HepG2 (cell line): ENCODE measurements at regions not wholly inside any gene's neighbourhood (a gene's known extent, or its start where the extent isn't known, plus 50 kb on each side); places are given as distances from the start of the nearest gene placed in this dataset.

ENCODE experiments used
- ARID3A ChIP-seq: IDR thresholded peaks from 2 replicates; pipeline ENCODE4 v1.6.1; 2012; ENCODE audit warnings: low read depth, low read length, improper control_type of control experiment
- FOSL2 ChIP-seq: sonication (generic); formaldehyde crosslinking; IDR thresholded peaks from 2 replicates; pipeline ENCODE4 v1.4.0; 2020; ENCODE audit warnings: missing genetic modification reagents
- IRF1 ChIP-seq: sonication (generic); formaldehyde crosslinking; IDR thresholded peaks from 2 replicates; pipeline ENCODE4 v1.4.0; 2020; ENCODE audit warnings: low read depth, mild to moderate bottlenecking, missing genetic modification reagents
- POLR2A ChIP-seq, 2 experiments: IDR thresholded peaks; 2 replicates each; pipeline ENCODE4 v1.6.1; 2011; ENCODE audit warnings: low read depth in 2 of 2, low read length in 2 of 2, mild to moderate bottlenecking in 1 of 2, moderate library complexity in 1 of 2; ENCODE audit not compliant: insufficient read depth in 1 of 2
- POLR2AphosphoS5 ChIP-seq: IDR thresholded peaks from 2 replicates; pipeline ENCODE4 v1.6.1; 2012; ENCODE audit warnings: low read depth, low read length
- SP2 ChIP-seq: sonication (generic); formaldehyde crosslinking; IDR thresholded peaks from 2 replicates; pipeline ENCODE4 v1.5.1; 2020; ENCODE audit warnings: mild to moderate bottlenecking, missing genetic modification reagents
- STAT5B ChIP-seq: sonication (generic); formaldehyde crosslinking; IDR thresholded peaks from 2 replicates; pipeline ENCODE4 v1.4.0; 2020; ENCODE audit warnings: missing genetic modification reagents
- ZNF136 ChIP-seq: sonication (generic); formaldehyde crosslinking; IDR thresholded peaks from 2 replicates; pipeline ENCODE4 v1.8.1; 2022; ENCODE audit warnings: low read depth, mild to moderate bottlenecking, moderate library complexity, missing genetic modification reagents
- ZNF800 ChIP-seq: sonication (generic); formaldehyde crosslinking; IDR thresholded peaks from 2 replicates; pipeline ENCODE4 v1.4.0; 2020; ENCODE audit warnings: missing genetic modification reagents

GRCh38 chr1:232306269-232306961 is 323.5 kb downstream of the SIPA1L2 start:
- TF ChIP-seq ZNF800 (no peak), ZNF136 (CRISPR knock-in tag) (no peak), ARID3A (no peak), FOSL2 (CRISPR knock-in tag) (no peak), IRF1 (no peak), POLR2A (IDR thresholded peaks at IDR 0.05; ENCODE audit: insufficient read depth in 1 of 2, low read depth in 2 of 2, low read length in 2 of 2) (no peak), STAT5B (CRISPR knock-in tag) (no peak), SP2 (CRISPR knock-in tag) (no peak), POLR2AphosphoS5 (no peak)
